ENCODE measurements at regions not wholly inside any gene's neighbourhood (a gene's known extent, or its start where the extent isn't known, plus 50 kb on each side); places are given as distances from the start of the nearest gene placed in this dataset.

- Histone ChIP-seq H3K36me3 (no peaks in the 10 kb centered on the region), H3K9me3 (replicated peaks) (peaks cover 3% of the 10 kb centered on the region; the same call in 1 of the 2 replicates), H3K4me3 (no peak overlapping the region), H3K4me1 (no peaks in the 10 kb centered on the region), H3K27ac (no peak overlapping the region), H3K27me3 (peaks cover 3% of the 10 kb centered on the region; the same call in 1 of the 2 replicates)
- DNase-seq: no peak
Observed at GRCh38 chr17:33522623-33523022, 229.5 kb upstream of the ASIC2 start.

DNA sequence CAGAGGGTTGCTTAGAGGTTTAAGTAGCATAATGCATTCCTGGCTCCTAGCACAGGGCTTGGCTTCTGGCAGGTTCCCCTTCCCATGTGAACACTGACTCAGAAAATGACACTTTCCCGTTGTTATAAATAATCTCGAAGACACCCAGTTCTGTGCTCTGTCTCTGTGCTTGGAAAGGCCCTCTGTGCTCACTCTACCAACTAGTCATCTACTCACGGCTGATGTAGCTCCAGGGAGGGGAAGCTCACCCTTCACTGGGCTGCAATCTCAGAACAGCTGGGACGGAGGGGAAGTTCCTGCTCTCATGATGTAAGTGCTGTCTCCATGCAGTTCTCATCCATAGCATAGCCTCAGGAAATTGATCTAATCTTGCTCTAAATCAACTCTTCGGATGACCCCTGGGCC lies 230.5 kb upstream of the ASIC2 start:
- Histone ChIP-seq H3K27ac (no peak overlapping the region), H3K4me3 (no peak overlapping the region), H3K36me3 (no peaks in the 10 kb centered on the region), H3K9me3 (replicated peaks) (peaks cover 3% of the 10 kb centered on the region; the same call in 1 of the 2 replicates), H3K4me1 (no peaks in the 10 kb centered on the region), H3K27me3 (peaks cover 3% of the 10 kb centered on the region; the same call in 1 of the 2 replicates)
- no peak for DNase-seq

DNA sequence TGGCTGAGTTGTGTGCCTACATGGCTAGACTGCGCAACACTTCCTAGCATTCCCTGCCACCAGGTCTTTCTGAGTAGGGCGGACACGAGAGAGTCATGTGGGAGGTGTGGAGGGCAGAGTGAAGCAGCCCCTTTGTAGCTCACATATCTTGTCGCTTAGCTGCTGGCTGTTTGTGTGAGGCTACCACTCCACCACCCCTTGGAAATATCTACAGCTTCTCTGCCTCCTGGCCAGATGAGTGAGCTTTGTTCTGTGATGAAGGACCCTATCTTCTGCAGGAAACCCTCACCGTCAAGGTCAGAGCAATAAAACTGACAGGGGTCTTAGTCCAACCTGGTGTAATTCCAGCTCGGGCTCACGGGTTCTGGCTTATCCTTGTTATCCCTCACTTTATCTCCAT lies 232.1 kb upstream of the ASIC2 start:
- no peak overlapping the region for H3K4me3 ChIP-seq
- no peak overlapping the region for H3K27ac ChIP-seq
- peaks cover 10% of the 10 kb centered on the region; the same call in 1 of the 2 replicates for H3K27me3 ChIP-seq
- no peaks in the 10 kb centered on the region for H3K36me3 ChIP-seq
- no peaks in the 10 kb centered on the region for H3K4me1 ChIP-seq
- peaks cover 3% of the 10 kb centered on the region; the same call in 1 of the 2 replicates for H3K9me3 ChIP-seq (replicated peaks)
- no peak for DNase-seq

DNA sequence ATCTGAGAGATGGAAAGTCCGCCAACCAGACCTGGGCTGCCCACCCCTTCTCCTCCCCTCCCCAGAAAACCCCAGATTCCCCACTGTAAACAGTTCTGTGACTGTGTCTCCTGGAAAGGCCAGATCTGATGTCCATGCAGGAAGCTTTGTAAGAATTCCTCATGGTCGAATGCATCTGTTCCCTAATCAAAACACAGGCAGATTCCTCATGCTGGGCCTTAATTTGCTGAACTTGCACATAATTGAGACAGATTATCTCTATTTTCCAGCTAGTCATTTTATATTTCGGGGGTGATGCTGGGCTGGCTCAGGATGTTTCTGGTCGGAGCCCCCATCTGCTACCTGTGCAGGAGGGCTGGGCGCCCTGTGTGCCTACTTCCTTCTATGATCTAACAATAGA lies 233.6 kb upstream of the ASIC2 start:
- Histone ChIP-seq H3K27me3 (peaks cover 10% of the 10 kb centered on the region; the same call in 1 of the 2 replicates), H3K27ac (no peak overlapping the region), H3K4me3 (no peak overlapping the region), H3K4me1 (no peaks in the 10 kb centered on the region), H3K36me3 (no peaks in the 10 kb centered on the region), H3K9me3 (replicated peaks) (peaks cover 3% of the 10 kb centered on the region; the same call in 1 of the 2 replicates)
- no peak for DNase-seq

DNA sequence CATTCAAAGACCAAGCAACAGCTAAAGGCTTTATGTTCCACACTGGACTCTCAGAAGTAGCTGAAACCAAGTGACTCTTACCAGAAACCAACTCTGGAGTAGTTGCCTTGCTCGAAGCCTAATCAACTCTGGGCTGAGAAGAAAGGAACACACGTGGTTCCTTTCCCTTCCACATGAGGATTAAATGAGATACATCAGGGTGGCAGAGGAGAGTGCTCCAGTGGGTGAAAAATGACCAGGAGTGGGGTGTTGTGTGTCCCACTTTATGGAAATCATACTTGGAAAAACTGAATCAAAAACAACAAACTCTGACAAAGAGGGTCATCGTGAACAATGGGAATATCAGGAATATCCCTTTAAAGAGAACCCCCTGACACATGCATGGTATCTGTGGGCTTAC lies 234.2 kb upstream of the ASIC2 start:
- Histone ChIP-seq H3K4me3 (no peak overlapping the region), H3K4me1 (no peaks in the 10 kb centered on the region), H3K27ac (no peak overlapping the region), H3K9me3 (replicated peaks) (peaks cover 3% of the 10 kb centered on the region; the same call in 1 of the 2 replicates), H3K27me3 (peaks cover 8% of the 10 kb centered on the region; the same call in 1 of the 2 replicates), H3K36me3 (no peaks in the 10 kb centered on the region)
- DNase-seq: no peak

- H3K4me3 ChIP-seq: no peak overlapping the region
- no peak for DNase-seq
- peaks cover 7% of the 10 kb centered on the region; the same call in 1 of the 2 replicates for H3K27me3 ChIP-seq
- H3K36me3 ChIP-seq: no peaks in the 10 kb centered on the region
- peaks cover 3% of the 10 kb centered on the region; the same call in 1 of the 2 replicates for H3K9me3 ChIP-seq (replicated peaks)
- no peak overlapping the region for H3K27ac ChIP-seq
- no peaks in the 10 kb centered on the region for H3K4me1 ChIP-seq
Observed at GRCh38 chr17:33528846-33529245, 235.8 kb upstream of the ASIC2 start.

DNA sequence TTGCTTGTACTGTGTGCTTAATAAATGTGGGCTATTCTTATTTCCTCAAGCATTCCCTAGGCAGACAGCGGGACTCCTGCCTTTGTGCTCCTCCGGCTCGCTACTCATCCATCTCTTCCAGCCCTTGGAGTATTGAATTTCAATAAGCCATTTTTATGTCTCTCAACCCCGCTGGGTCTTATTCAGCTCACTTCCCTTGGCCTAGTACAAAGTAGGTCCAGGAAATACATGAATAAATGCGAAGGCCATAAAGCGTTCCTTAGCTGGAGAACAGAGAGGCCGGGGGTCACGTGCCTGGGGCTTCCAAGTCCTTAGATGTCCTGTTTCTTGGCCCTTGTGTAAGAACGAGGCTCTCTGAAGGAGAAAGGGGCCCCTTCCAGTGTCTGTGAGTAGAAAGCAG lies 236.7 kb upstream of the ASIC2 start:
- no peaks in the 10 kb centered on the region for H3K4me1 ChIP-seq
- no peak overlapping the region for H3K27ac ChIP-seq
- DNase-seq: no peak
- H3K4me3 ChIP-seq: no peak overlapping the region
- peaks cover 10% of the 10 kb centered on the region; the same call in 1 of the 2 replicates for H3K27me3 ChIP-seq
- no peaks in the 10 kb centered on the region for H3K36me3 ChIP-seq
- peaks cover 3% of the 10 kb centered on the region; the same call in 1 of the 2 replicates for H3K9me3 ChIP-seq (replicated peaks)

DNA sequence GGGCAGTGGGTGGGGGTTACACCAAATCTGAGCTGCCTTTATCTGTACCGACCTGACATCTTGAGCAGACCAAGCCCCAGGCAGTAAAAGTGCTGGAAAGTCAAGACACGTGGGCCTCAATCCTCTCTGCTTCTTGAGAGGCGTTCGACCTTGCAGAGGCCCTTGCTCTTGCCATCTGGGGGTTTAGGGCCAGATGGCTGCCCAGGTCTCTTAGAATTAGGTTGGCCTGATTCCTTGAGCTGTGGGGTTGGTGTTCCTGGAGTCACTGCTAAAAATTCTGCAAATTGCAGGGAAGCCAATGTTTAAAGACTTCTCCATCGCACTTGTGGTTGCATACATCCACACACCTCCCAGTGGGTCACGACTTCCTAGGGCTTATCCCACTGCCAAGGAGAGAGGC lies 238.2 kb upstream of the ASIC2 start:
- H3K27me3 ChIP-seq: peaks cover 12% of the 10 kb centered on the region; the same call in 1 of the 2 replicates
- no peak for DNase-seq
- no peak overlapping the region for H3K4me3 ChIP-seq
- no peak overlapping the region for H3K27ac ChIP-seq
- H3K36me3 ChIP-seq: no peaks in the 10 kb centered on the region
- peaks cover 3% of the 10 kb centered on the region; the same call in 1 of the 2 replicates for H3K9me3 ChIP-seq (replicated peaks)
- H3K4me1 ChIP-seq: no peaks in the 10 kb centered on the region

DNA sequence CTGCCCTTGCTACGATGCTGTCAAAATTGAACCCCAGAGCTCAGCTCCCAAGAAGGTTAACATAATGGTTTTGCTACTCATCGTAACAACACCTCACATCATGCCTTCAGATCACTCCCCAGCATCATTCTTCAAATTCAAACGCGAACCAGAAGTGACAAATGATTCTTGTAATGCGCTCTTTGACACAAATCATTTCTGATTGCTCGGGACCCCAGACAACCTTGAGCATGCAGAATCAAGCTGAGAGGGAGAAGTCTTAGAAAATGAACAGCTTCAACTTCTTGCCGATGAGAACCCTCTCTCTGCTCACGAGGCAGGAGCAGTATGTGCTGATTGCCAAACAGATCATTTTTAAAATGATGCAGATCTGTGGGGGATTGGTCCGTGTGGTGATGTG lies 241.0 kb upstream of the ASIC2 start:
- Histone ChIP-seq H3K9me3 (replicated peaks) (no peaks in the 10 kb centered on the region), H3K4me3 (no peak overlapping the region), H3K4me1 (no peaks in the 10 kb centered on the region), H3K27me3 (peaks cover 15% of the 10 kb centered on the region; the same call in 1 of the 2 replicates), H3K27ac (no peak overlapping the region), H3K36me3 (no peaks in the 10 kb centered on the region)
- no peak for DNase-seq

GRCh38 chr17:33545124-33545523 lies 252.0 kb upstream of the ASIC2 start:
- H3K27me3 ChIP-seq: peaks cover 14% of the 10 kb centered on the region
- H3K27ac ChIP-seq: no peak overlapping the region
- H3K9me3 ChIP-seq (replicated peaks): 0 out of 2 replicates have a peak, but pooled peaks cover 2% of the 10 kb centered on the region
- no peaks in the 10 kb centered on the region for H3K36me3 ChIP-seq
- H3K4me3 ChIP-seq: no peak overlapping the region
- H3K4me1 ChIP-seq: no peaks in the 10 kb centered on the region
- DNase-seq: no peak

DNA sequence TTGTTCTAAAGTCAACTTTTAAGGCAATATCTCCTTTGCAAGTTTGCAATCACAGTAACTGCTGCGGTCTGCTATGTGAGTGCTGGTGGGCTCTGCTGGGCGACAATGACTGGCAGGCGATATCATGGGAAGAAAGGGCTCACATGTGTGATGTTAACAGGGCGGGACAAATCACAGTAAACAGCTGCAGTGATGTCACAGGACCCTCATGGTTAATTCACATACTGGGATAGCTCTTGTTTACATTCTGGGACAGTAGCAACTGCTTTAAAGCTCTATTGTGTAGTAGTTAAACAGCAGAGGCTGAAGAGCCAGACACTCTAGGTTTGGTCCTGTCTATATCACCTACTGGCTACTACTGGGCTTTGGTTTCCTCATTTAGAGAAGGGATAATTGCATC lies 257.2 kb upstream of the ASIC2 start:
- Histone ChIP-seq H3K36me3 (no peaks in the 10 kb centered on the region), H3K27ac (no peak overlapping the region), H3K27me3 (peaks cover 28% of the 10 kb centered on the region), H3K4me1 (no peaks in the 10 kb centered on the region), H3K9me3 (replicated peaks) (no peaks in the 10 kb centered on the region), H3K4me3 (no peak overlapping the region)
- DNase-seq: peak; percentile 4 to 22

GRCh38 chr17:33551075-33551474 lies 258.0 kb upstream of the ASIC2 start:
- DNase-seq: no peak
- H3K9me3 ChIP-seq (replicated peaks): no peaks in the 10 kb centered on the region
- no peak overlapping the region for H3K27ac ChIP-seq
- H3K4me1 ChIP-seq: no peaks in the 10 kb centered on the region
- peaks cover 25% of the 10 kb centered on the region for H3K27me3 ChIP-seq
- no peak overlapping the region for H3K4me3 ChIP-seq
- no peaks in the 10 kb centered on the region for H3K36me3 ChIP-seq

DNA sequence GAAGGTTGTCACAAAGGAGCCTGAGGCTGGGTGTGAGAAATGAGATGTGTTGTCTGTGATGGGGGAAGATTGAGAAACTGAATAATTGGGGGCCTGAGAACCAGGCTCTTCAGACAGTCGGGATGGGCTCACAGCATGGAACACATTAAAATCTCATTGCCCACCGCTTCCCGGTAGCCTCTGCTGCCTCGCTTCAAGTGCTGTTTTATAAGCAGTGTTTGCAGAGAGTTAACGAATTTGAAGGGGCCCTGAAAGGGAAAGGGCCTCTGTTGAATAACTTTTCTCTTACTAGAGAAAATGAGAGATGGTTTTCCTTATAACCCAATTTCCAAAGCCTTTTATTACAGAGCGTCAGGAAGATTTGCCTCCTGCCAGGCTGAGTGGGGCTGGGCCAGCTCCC lies 258.8 kb upstream of the ASIC2 start:
- no peaks in the 10 kb centered on the region for H3K36me3 ChIP-seq
- no peak overlapping the region for H3K4me3 ChIP-seq
- H3K9me3 ChIP-seq (replicated peaks): no peaks in the 10 kb centered on the region
- DNase-seq: no peak
- peaks cover 25% of the 10 kb centered on the region for H3K27me3 ChIP-seq
- H3K27ac ChIP-seq: no peak overlapping the region
- no peaks in the 10 kb centered on the region for H3K4me1 ChIP-seq

GRCh38 chr17:33560165-33560564 lies 267.1 kb upstream of the ASIC2 start:
- peaks cover 5% of the 10 kb centered on the region; the same call in 1 of the 2 replicates for H3K27me3 ChIP-seq
- no peak overlapping the region for H3K4me3 ChIP-seq
- no peaks in the 10 kb centered on the region for H3K4me1 ChIP-seq
- no peak for DNase-seq
- no peaks in the 10 kb centered on the region; the same call in 1 of the 2 replicates for H3K9me3 ChIP-seq (replicated peaks)
- no peak overlapping the region for H3K27ac ChIP-seq
- no peaks in the 10 kb centered on the region for H3K36me3 ChIP-seq

GRCh38 chr17:33560871-33561270 lies 267.8 kb upstream of the ASIC2 start:
- H3K36me3 ChIP-seq: no peaks in the 10 kb centered on the region
- peaks cover 5% of the 10 kb centered on the region; the same call in 1 of the 2 replicates for H3K27me3 ChIP-seq
- H3K9me3 ChIP-seq (replicated peaks): no peaks in the 10 kb centered on the region; the same call in 1 of the 2 replicates
- DNase-seq: no peak
- H3K4me3 ChIP-seq: no peak overlapping the region
- no peak overlapping the region for H3K27ac ChIP-seq
- H3K4me1 ChIP-seq: no peaks in the 10 kb centered on the region

All from SJCRH30 (cell line).